ENCODE measurements at regions not wholly inside any gene's neighbourhood (a gene's known extent, or its start where the extent isn't known, plus 50 kb on each side); places are given as distances from the start of the nearest gene placed in this dataset.
"Not testable (repeated sequence)": the region's sequence is repeated elsewhere in the genome, so short reads cannot be mapped to it uniquely, and the experiment has no call there.

DNA sequence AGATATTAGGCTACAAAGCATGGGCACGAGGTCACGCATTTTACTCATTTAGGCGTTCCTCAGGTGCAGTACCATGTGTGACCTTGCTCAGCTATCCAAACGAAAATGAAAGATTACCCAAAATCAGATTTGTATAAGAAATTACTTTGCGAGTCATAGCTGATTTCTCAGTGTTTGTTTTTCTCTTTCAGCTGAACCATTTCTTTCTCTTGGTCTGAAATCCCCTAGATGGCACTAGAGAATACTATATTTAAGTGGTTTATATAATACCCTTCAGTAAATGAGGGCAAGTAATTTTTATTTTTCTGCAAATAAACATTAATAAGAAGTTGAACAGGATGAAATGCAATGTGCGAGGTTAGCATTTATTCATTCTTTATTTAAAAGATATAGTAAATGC, 496.6 kb downstream of the STIM2 start:
- DNase-seq (ENCODE audit: low spot score), result no peak

DNA sequence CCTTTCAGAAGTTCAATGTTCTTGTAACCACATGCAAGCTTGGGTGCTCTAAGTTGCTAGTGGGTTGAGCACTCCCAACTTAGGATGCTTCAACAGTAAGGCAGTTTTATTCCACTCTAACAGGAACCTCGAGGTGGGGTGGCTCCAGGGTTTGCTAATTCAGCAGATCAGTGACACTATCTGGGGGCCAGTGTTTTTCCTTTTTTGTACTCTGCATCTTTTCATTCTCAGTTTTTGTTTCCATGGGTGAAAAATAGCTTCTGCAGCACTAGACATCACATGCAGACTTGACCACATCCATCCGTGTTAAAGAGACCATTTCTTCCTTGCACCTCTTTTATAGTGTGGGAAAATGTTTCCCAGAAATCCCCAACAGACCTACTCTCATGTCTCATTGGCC, 497.6 kb downstream of the STIM2 start:
- no peak for DNase-seq (ENCODE audit: low spot score)
- FAIRE-seq, result no peak

More for the DNA sequence above, 496.6 kb downstream of the STIM2 start:
- FAIRE-seq, result no peak

DNA sequence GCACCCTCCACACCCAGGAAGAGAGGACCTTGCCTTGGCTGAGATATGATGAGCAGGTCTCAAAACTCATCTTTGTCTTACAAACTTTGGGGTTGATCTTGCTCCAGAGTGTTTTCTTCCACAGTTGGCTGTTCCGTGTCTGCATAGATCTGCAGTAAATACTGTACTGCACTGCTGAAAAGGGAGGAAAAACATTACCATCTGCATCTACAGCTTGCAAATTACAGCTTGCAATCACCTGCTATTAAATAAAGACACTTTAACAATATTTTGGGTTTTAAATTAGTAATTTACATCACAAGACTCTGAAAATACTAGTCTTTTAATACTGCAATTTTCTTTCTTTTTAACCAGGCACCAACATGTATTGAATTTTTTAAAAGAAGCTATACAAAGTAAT, 499.5 kb downstream of the STIM2 start:
- DNase-seq (ENCODE audit: low spot score) (no peak), FAIRE-seq (no peak)

DNA sequence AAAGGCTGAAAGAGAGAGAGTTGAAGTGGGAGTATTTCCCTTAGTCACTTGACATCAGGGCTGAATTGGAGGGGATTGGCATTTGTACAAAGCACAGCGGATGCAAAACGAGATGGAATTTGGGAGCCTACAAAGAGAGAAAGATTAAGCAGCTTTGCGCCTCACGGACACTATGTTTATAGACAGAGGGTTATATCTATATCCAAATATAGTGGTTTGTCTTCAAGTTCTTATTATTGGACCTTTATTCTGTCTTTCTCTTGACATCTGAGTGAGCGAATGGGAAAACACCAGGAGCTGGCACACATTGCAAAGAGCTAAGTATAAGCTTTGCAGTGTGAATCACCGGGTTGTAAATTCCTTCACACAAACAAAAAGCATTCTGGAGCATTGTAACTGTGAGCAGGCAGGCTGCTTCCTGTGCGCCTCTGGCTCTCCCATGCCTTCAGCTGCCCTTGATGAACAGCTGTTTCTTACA, 500.2 kb downstream of the STIM2 start:
- FAIRE-seq (no peak), DNase-seq (ENCODE audit: low spot score) (no peak)

DNA sequence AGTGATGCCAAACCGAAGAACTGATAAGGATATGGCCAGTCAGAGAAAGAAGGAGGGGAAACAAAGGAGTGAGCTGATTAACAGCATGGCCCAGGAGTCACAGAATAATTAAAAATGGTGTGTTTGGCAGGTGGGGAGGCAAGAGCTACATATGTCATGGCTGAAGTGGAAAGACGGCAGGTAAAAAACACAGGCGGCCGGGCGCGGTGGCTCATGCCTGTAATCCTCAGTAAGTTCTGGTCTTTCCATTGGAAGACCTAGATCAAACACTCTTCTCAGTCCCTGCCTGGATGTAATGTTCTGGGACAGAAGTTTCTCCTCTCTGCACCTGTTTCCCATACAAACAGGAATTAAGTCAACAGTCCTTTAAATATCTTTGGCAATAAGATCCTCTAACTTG, 503.9 kb downstream of the STIM2 start:
- DNase-seq (ENCODE audit: low spot score) (no peak), FAIRE-seq (no peak)

DNA sequence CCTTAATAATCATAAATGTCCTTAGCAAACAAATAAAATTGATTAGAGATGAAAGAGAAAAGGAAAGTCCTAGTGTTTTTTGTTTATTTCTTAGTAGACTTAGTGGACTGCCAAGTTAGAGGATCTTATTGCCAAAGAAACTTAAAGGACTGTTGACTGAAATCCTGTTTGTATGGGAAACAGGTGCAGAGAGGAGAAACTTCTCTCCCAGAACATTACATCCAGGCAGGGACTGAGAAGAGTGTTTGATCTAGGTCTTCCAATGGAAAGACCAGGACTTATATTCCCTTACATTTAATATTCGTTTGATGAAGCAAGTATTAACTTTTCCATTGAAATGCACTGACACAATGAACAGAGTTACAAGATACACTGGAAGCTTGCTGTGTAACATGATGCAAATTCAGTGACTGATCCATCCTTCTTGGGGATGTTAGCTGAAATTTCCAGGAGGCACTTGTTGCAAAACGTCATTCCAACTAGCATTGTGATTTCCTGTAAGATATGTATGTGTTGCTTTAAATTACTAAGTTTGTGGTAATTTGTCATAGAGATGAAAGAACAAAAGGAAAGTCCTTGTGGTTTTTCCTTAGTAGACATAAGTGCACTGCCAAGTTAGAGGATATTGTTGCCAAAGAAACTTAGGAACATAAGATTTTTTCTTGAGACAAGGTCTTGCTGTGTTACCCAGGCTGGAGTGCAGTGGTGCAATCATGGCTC, 505.6 kb downstream of the STIM2 start:
- DNase-seq (ENCODE audit: low spot score), result no peak
- FAIRE-seq, result no peak

DNA sequence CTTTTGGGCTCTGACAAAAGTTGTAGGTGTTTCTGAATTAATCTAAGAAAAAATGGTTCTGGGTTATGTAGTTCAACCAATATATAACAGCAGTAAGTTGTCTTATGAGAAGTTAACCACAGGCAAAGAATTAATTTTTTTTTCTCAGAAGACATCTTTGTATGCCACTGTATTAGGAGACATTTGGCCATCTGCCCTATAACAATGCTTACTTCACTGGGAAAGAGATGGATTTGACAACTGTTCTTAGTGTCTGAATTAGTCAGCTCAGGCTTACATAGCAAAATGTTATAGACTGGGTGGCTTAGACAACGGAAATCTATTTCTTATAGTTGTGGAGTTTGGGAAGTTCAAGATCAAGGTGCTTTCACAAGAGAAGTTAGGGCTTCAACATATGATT, 508.1 kb downstream of the STIM2 start:
- FAIRE-seq, result no peak
- no peak for DNase-seq (ENCODE audit: low spot score)

DNA sequence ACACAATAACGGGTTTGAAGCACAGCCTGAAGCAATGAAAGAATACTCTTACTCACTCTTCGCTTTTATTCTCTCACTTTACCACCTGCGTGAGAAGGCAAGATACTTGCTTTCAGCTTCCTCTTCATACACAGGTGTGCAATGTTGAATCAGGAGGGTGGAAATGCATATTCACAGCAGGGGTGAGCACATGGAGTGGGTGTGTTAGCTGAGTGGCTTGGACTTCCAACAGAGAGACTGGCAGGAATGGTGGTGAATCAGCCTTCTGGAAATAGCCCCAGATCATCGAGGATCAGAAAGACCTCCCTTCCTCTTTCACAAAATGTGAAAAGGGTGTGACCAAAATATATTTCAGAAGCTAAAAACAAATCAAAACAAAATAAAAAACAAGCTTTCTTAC, 521.2 kb downstream of the STIM2 start:
- FAIRE-seq, result no peak

DNA sequence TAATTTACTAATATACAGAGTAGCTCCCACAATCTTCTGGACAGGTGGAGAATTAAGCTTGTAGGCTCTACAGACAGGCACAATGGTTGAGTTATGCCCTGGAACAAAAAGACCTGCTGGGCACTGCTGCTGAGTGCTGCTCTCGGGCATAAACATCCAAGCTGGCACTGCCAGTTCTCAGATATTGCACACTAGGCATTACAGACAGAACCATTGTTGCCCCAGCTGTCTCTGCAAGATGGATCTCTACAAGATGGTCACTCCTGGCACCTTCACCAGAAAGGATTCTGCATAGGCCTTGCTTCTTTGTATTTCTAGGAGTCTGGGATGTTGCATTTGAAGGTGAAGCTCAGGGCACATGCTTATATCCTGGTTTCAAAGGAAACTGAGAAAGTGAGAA, 527.1 kb downstream of the STIM2 start:
- FAIRE-seq (no peak), DNase-seq (ENCODE audit: low spot score) (no peak)

More for the DNA sequence above, 521.2 kb downstream of the STIM2 start:
- no peak for DNase-seq (ENCODE audit: low spot score)

DNA sequence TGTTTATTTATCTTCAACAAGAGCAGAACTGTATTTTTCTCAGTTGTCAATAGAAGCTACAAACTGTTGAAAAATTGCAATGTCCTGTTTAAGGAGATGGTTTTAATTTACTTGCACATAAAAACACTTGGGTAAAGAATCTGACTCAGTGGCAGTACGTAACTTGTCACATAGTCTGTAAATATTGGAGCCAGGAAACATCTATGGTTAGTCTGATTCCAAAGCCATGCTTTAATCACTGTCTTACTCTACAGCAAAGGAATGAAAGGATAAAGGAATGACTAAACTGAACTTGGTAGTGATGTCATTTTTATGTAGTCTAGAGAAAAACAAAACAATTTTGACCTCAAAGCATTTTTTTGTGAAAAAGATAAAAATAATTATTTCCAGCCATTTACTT, 537.2 kb downstream of the STIM2 start:
- DNase-seq (ENCODE audit: low spot score) (no peak), FAIRE-seq (no peak)

DNA sequence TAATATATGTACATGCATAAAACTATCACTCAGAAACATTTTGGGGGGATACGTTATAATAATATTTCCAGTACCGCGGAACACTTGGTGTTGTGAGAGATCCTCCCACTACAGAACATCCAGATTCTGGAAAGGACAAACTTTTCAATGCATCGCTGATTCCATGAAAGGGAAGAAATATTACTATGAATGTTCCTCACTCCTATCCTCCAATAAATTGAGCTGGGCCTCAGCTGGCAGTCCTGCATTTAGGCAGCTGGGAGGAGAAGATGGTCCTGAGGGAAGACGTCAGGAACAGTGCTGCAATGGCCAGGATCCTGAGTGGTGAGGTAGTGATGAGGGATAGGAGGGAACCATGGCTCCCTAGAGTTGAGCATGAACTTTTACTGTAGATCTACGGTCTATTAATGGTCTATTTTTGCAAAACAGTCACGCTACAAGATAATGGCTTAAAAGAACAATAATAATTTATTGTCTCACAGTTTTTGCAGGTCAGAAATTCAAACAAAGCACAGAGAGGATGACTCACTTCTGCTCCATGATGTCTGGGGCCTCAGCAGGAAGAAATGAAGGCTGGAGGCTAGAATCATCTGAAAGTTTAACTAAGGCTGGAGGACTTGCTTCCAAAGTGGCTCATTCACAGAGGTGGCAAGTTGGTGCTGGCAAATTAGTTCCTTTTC, 538.1 kb downstream of the STIM2 start:
- FAIRE-seq (no peak), DNase-seq (ENCODE audit: low spot score) (no peak)

DNA sequence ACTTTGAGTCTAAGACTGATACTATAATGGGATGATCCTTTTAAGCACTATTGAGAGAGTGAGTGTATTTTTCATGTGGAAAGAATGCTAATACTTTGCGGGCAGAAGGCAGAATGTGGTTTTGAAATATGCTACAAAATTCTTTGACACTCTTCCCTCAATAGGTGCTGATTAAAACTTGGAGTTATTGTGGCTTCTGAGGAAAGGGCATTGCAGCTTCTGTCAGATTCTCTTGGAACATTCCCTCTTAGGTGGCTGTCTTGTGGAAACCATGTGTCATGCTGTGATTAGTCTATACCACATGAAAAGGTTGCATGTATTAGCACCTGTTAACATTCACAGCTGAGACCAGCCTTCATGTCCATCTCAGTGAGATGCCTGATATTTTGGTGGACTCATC, 547.0 kb downstream of the STIM2 start:
- no peak for FAIRE-seq
- no peak for DNase-seq (ENCODE audit: low spot score)

DNA sequence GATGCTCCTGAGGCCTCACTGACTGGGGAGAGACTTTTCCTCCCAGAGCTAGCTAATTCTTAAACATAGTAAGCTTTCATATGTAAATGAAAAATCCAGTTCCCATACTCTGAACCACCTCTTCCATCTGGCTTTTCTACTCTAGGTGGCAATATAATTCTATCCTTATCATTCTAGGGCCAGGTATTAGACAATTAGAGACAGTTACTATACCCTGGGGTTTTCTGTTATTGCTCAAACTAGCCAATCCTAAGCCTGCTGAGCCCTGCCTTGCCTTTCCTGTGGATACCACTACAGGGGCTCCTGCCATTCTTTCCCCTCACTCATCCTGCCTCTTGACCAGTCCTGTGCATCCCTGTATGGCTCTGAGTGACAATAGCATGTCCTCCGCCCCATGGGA, 552.0 kb downstream of the STIM2 start:
- FAIRE-seq (no peak), DNase-seq (ENCODE audit: low spot score) (no peak)

DNA sequence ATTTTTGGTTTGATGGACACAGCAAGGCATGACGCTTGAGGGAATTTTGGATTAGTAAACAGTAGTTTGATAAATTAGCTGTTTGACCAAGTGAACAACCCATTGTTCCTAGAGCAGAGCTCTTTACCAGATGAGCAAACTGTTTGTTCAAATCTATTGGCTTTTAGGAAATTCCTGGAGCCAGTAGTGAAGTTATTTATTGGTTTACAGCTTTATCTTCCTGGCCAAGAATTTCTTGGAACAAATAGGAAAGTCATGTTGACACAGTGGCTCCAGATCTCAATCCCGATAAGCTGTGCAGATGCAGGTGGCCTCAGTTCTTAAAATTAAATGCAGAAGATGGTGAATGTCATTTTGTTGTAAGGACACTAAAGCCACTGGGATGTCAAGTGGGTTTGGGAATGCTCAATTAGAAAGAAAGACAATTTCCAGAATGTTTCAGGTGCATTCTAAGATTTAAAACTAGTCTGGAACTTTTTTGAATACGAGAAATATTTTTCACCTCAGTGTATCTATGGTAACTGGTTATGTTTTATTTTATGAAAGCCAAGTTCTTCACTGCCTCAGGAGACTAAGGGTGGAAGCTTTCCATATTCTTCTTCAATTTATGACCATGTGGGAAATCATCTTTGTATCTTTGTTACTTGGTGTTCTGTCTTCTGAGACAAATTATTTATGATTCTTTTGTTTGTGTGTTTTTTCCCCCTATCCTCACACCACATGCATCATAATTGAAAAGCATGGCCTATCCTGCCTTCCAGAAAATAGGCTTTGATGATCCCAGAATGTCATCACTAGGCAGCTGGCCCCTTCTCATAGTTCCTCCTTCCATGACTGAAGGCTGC, 554.5 kb downstream of the STIM2 start:
- no peak for DNase-seq (ENCODE audit: low spot score)
- FAIRE-seq, result no peak

DNA sequence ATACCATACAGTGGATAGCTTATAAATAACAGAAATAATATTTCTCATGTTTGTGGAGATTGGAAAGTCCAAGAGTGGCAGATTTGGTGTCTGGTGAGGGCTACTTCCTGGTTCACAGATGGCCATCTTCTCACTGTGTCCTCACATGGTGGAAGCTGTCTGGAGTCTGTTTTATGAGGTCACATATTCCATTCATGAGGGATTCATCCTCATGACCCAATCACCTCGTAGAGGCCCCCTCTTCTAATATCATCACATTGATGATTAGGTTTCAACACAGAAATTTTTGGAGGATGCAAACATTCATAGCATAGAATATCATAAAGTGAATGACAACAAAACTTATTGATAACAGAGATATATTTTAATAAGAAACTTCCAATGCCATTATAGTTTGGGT, 568.0 kb downstream of the STIM2 start:
- DNase-seq (ENCODE audit: low spot score), result no peak
- FAIRE-seq, result no peak

DNA sequence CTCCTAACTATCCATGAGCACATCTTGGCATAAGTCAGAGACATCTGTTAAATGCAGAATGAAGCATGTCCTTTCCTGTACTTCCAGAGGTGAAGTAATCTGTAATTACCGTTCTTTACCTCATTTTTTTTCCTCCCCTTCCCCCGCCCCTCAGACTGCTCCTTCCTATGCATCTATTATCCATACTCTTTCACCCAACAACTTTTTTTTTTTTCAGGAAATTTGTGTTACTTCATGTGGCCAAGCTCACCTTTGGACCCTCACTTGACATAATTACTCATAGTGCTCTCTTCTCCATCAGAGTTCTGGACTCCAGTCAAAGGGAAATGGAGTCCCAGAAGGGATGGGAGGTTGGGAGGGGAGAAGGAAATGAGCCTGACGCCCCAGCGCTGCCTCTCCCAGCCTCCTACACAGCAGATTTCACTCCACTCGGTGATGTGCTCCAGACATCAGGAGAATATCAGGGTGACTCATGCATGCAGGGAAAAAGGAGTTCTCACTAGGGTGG, 568.8 kb downstream of the STIM2 start:
- FAIRE-seq, result no peak
- DNase-seq (ENCODE audit: low spot score), result no peak

DNA sequence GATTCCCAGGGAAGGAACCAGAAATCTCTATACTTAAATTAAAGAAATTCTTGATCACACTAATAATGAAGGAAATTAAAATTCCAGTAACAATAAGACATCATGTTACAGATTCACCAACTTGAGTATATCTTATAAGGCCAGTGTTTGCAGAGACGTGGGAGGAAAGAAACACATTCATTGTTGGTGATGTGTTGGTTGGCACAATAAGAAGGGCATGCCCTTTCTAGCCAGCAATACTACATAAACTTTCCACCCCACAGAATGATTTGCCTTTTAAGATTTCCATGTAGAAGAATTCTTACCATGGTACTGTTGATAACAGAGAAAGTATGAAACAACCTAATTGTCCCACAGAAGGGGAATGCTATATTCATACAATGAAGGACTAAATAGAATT, 581.5 kb downstream of the STIM2 start:
- FAIRE-seq (no peak), DNase-seq (ENCODE audit: low spot score) (no peak)

DNA sequence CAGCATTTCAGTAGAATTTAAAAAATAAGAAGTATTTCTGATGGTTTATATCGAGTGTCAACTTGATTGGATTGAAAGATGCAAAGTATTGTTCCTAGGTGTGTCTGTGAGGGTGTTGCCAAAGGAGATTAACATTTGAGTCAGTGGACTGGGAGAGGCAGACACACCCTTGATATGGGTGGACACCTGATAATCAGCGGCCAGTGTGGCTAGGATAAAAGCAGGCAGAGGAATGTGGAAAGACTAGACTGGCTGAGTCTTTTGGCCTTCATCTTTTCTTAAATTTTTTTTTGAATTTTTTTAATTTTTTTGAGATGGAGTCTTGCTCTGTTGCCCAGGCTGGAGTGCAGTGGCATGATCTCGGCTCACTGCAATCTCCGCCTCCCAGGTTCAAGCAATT, 582.0 kb downstream of the STIM2 start:
- not testable (repeated sequence) for DNase-seq (ENCODE audit: low spot score); FAIRE-seq

DNA sequence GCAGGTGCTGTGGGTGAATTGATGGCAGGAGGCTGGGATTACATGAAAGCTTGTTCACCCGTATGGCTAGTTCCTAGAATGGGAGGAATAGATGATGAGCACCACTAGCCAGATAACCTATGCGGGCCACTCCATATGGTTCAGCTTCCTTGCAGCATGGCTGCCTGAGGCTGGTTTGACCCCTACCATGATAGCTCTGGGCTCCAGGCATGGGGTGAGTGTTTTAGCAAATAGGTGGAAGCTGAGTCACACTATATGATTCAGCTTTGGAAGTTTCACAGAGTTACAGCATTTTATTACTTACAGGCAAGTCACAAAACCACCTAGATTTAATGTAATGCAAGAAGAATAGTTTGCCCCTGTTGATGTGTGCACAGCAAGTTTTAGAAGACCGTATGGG, 603.2 kb downstream of the STIM2 start:
- FAIRE-seq, result no peak
- DNase-seq (ENCODE audit: low spot score), result peak; percentile 10

DNA sequence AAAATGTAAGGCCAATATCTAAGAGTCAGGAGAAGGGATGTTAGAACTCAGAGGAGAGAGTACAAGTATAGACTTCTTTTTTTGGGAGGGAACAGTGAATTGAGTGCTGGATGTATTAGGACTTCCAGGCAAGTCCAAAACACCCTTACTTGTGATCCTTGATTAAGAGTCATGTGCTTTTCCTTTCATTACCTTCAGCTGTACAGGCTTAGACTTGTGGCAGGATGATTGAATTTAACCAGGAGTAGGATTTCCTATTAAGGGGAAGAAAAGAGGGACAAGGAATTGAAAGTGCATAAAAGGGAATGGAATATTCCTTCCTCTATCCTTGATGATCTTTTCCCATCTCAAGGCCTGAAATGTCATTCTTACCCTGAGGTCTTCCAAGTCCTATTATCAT, 606.7 kb downstream of the STIM2 start:
- DNase-seq (ENCODE audit: low spot score) (no peak), FAIRE-seq (no peak)

DNA sequence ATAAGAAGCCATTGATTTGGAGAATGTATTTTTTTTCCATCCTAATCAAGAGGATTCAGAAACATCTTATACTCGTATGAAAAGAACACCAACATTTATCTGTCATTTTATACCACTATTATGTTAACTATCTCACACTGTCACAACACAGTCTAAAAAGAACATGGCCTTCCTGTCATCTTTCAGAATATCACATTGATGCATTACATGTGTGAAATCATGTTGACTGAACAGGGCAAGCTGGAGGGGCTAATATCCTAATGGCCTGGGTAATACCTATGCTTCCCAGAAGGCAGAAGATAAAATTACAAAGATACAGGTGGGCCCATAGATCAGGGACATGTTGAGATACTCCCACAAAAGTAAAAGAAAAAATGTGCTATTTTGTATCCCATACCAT, 611.7 kb downstream of the STIM2 start:
- DNase-seq (ENCODE audit: low spot score) (no peak), FAIRE-seq (no peak)

DNA sequence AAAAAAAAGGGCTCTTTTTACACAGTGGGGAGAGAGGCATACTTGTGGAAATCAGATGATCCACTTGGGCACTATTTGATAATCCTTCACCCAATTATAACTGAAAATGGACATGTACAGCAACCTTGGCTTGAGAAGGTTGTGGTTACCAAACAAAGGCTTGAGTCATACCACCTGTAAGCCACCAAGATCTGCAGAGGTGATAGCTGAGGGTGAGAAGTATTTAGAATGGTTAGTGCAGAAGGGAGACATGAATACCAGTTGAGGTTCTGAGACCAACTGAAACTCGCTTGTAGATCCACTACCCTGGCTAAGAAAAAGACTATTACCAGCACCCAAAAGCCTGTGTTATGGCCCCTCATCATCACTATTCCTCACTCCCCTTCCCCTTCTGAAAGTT, 614.0 kb downstream of the STIM2 start:
- FAIRE-seq (no peak), DNase-seq (ENCODE audit: low spot score) (no peak)

Data from RCC 7860 (cell line).